SK-N-SH (cell line): ENCODE measurements at regions not wholly inside any gene's neighbourhood (a gene's known extent, or its start where the extent isn't known, plus 50 kb on each side); places are given as distances from the start of the nearest gene placed in this dataset.

Experiments
- CTCF ChIA-PET: fragments of 300-600, 350-600 bp; formaldehyde crosslinking; extraction: SDS; loops from one replicate; lab custom pipeline; 2021; lab: Yijun Ruan, JAX
- POLR2A ChIA-PET: fragments of 350-600 bp; sonication (Branson Sonifier 250); formaldehyde crosslinking; extraction: SDS; loops from one replicate; lab custom pipeline; 2020; ENCODE audit warnings: antibody characterized with exemption, inconsistent platforms; lab: Yijun Ruan, JAX
- DNase-seq: peaks from one replicate; pipeline ENCODE4 v3.0.0; 2012
- H2AFZ ChIP-seq: fragments of 200-600 bp; sonication (generic); 2 replicates; pipeline ENCODE4 v1.8.1; 2016; ENCODE audit warnings: antibody characterized with exemption, mild to moderate bottlenecking, low read depth
- H3F3A ChIP-seq: fragments of 200-600 bp; sonication (generic); replicated peaks from 2 replicates; pipeline ENCODE3; 2016; ENCODE audit warnings: antibody characterized with exemption, mild to moderate bottlenecking; ENCODE audit not compliant: insufficient read depth
- H3K27ac ChIP-seq, 2 experiments: fragments of 200-500 bp in 1 of 2; fragments of 200-600 bp in 1 of 2; sonication (Bioruptor generic) in 1 of 2; sonication (generic), shearing (Covaris generic) in 1 of 2; 2 replicates each; pipeline versions ENCODE4 v1.5.1 to v1.6.1; 2014 to 2016; ENCODE audit warnings: low read depth in 2 of 2, inconsistent platforms in 1 of 2, low read length in 1 of 2, mild to moderate bottlenecking in 1 of 2, mixed read lengths in 1 of 2
- H3K27me3 ChIP-seq: fragments of 200-600 bp; sonication (generic), shearing (Covaris generic); 2 replicates; pipeline ENCODE4 v1.6.1; 2016; ENCODE audit warnings: mixed run types; ENCODE audit not compliant: insufficient read depth
- H3K36me3 ChIP-seq, 2 experiments: fragments of 200-500 bp in 1 of 2; fragments of 200-600 bp in 1 of 2; sonication (Bioruptor generic) in 1 of 2; sonication (generic) in 1 of 2; replicated peaks in 1 of 2; 2 replicates each; pipeline versions ENCODE3 to v1.5.1; 2014 to 2016; ENCODE audit warnings: low read length in 1 of 2, mild to moderate bottlenecking in 1 of 2; ENCODE audit not compliant: insufficient read depth in 2 of 2, control insufficient read depth in 1 of 2
- H3K4me1 ChIP-seq, 2 experiments: fragments of 200-500 bp in 1 of 2; fragments of 200-600 bp in 1 of 2; sonication (Bioruptor generic) in 1 of 2; sonication (generic), shearing (Covaris generic) in 1 of 2; 2 replicates each; pipeline versions ENCODE4 v1.5.1 to v1.6.1; 2014 to 2016; ENCODE audit warnings: low read depth in 1 of 2, low read length in 1 of 2, mixed run types in 1 of 2; ENCODE audit not compliant: insufficient read depth in 2 of 2, control insufficient read depth in 1 of 2
- H3K4me2 ChIP-seq: fragments of 200-600 bp; sonication (generic), shearing (Covaris generic); 2 replicates; pipeline ENCODE4 v1.6.1; 2017; ENCODE audit warnings: mixed run types
- H3K4me3 ChIP-seq, 2 experiments: fragments of 200-500 bp in 1 of 2; fragments of 200-600 bp in 1 of 2; sonication (Bioruptor generic) in 1 of 2; sonication (generic), shearing (Covaris generic) in 1 of 2; 2 replicates each; pipeline versions ENCODE4 v1.5.1 to v1.8.1; 2014 to 2016; ENCODE audit warnings: low read depth in 2 of 2, inconsistent platforms in 1 of 2, low read length in 1 of 2, mild to moderate bottlenecking in 1 of 2, mixed read lengths in 1 of 2, moderate library complexity in 1 of 2
- H3K79me2 ChIP-seq: fragments of 200-600 bp; sonication (generic); 2 replicates; pipeline ENCODE4 v1.8.1; 2017; ENCODE audit warnings: mild to moderate bottlenecking; ENCODE audit not compliant: insufficient read depth
- H3K9ac ChIP-seq: fragments of 200-600 bp; sonication (generic); 2 replicates; pipeline ENCODE4 v1.6.1; 2017; ENCODE audit warnings: mixed run types
- H3K9me2 ChIP-seq: fragments of 200-600 bp; sonication (generic); 2 replicates; pipeline ENCODE4 v1.6.1; 2017; ENCODE audit warnings: mixed run types
- H3K9me3 ChIP-seq: fragments of 200-600 bp; sonication (generic); 2 replicates; pipeline ENCODE4 v1.6.1; 2017; ENCODE audit warnings: mixed run types, mild to moderate bottlenecking, moderate library complexity
- H4K20me1 ChIP-seq: fragments of 200-600 bp; sonication (generic); 2 replicates; pipeline ENCODE4 v1.6.1; 2017; ENCODE audit warnings: mild to moderate bottlenecking, mixed run types; ENCODE audit not compliant: insufficient read depth
- FOXJ3 ChIP-seq: sonication (generic); formaldehyde crosslinking; IDR thresholded peaks from 2 replicates; pipeline ENCODE4 v1.5.1; 2020; ENCODE audit warnings: mild to moderate bottlenecking, missing genetic modification reagents
- GABPA ChIP-seq: IDR thresholded peaks from 2 replicates; pipeline ENCODE4 v1.4.0; 2012; ENCODE audit warnings: low read depth, mild to moderate bottlenecking
- MXI1 ChIP-seq: IDR thresholded peaks from 2 replicates; pipeline ENCODE4 v1.6.1; 2012; ENCODE audit warnings: mild to moderate bottlenecking, low read depth, low read length, improper control_type of control experiment
- NFIC ChIP-seq: IDR thresholded peaks from 2 replicates; pipeline ENCODE4 v1.4.0; 2012; ENCODE audit warnings: borderline replicate concordance
- POLR2AphosphoS5 ChIP-seq: IDR thresholded peaks from 2 replicates; pipeline ENCODE4 v1.6.1; 2012; ENCODE audit warnings: low read depth, low read length
- RAD21 ChIP-seq: IDR thresholded peaks from 2 replicates; pipeline ENCODE4 v1.6.1; 2012; ENCODE audit warnings: mild to moderate bottlenecking, low read length
- RFX5 ChIP-seq: IDR thresholded peaks from 2 replicates; pipeline ENCODE4 v1.6.1; 2012; ENCODE audit warnings: mild to moderate bottlenecking, improper control_type of control experiment, low read length
- SIN3A ChIP-seq: IDR thresholded peaks from 2 replicates; pipeline ENCODE4 v1.6.1; 2012; ENCODE audit warnings: low read depth, mild to moderate bottlenecking, low read length, moderate library complexity, borderline replicate concordance
- SMC3 ChIP-seq: IDR thresholded peaks from 2 replicates; pipeline ENCODE4 v1.6.1; 2012; ENCODE audit warnings: low read depth, low read length, improper control_type of control experiment
- TAF1 ChIP-seq: IDR thresholded peaks from 2 replicates; pipeline ENCODE4 v1.6.1; 2012; ENCODE audit warnings: low read depth, mild to moderate bottlenecking, low read length, moderate library complexity, borderline replicate concordance
- TCF12 ChIP-seq: IDR thresholded peaks from 2 replicates; pipeline ENCODE4 v1.4.0; 2012
- TEAD4 ChIP-seq: IDR thresholded peaks from 2 replicates; pipeline ENCODE4 v1.4.0; 2012; ENCODE audit warnings: mild to moderate bottlenecking, borderline replicate concordance; ENCODE audit not compliant: insufficient read depth
- USF2 ChIP-seq: fragments of 150-350 bp; IDR thresholded peaks from 2 replicates; pipeline ENCODE4 v1.6.1; 2017; ENCODE audit warnings: antibody characterized with exemption, low read length, low read depth, borderline replicate concordance
- ZBTB33 ChIP-seq: IDR thresholded peaks from 2 replicates; pipeline ENCODE4 v1.4.0; 2012; ENCODE audit warnings: low read depth, borderline replicate concordance
- WGBS: methylation state at CpG from one replicate; pipeline ENCODE4 v1.1.6; 2017; ENCODE audit warnings: low lambda C conversion rate; 5-methylcytosine and 5-hydroxymethylcytosine counted together
- TF ChIP-seq, protein P1 (sequence below): fragments of 200-600 bp; sonication (generic); IDR thresholded peaks from 2 replicates; pipeline ENCODE4 v1.6.1; 2017; ENCODE audit warnings: antibody characterized with exemption, mild to moderate bottlenecking, moderate library complexity
- TF ChIP-seq, protein P2 (sequence below): IDR thresholded peaks from 2 replicates; pipeline ENCODE4; 2012

DNA sequence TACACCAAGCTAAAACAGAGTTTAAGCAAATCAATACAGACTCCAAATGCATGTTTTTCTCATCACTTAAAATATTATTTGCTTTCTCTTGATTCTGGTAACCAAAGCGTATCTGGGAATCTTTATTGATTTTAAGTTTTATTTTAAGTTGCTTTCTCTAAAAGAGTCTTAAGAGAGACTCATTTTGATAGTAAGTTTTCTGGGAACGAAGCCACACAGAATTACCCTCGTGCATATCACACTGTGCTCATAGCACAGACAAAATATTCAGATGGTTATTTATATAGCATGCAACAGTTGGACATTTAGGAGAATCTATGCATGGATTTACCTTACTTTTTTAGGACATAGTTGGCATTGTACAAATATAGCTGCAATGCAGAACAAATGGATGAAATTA, 597.5 kb upstream of the NRXN1 start:
- DNase-seq: no peak
- H2AFZ ChIP-seq: no peak overlapping the region
- no peaks in the 10 kb centered on the region for H3K9me2 ChIP-seq
- POLR2A ChIA-PET: no interaction called here
- H4K20me1 ChIP-seq: no peaks in the 10 kb centered on the region
- no peak overlapping the region for H3K27ac ChIP-seq
- no peak overlapping the region for H3K9ac ChIP-seq
- no peak for TF ChIP-seq SMC3
- no peak for TF ChIP-seq POLR2AphosphoS5
- H3K36me3 ChIP-seq: no peaks in the 10 kb centered on the region
- no peaks in the 10 kb centered on the region for H3K9me3 ChIP-seq
- H3F3A ChIP-seq: no peaks in the 10 kb centered on the region
- H3K79me2 ChIP-seq: no peaks in the 10 kb centered on the region
- no peaks in the 10 kb centered on the region for H3K27me3 ChIP-seq
- H3K4me1 ChIP-seq: no peaks in the 10 kb centered on the region
- H3K4me3 ChIP-seq: no peak overlapping the region
- no peak overlapping the region for H3K4me2 ChIP-seq
- WGBS: 11% methylated on average over 3 of the region's 3 CpGs
- CTCF ChIA-PET: no interaction called here

GRCh38 chr2:51628917-51629316, 597.0 kb upstream of the NRXN1 start:
- H3K27me3 ChIP-seq: no peaks in the 10 kb centered on the region
- H3K9me2 ChIP-seq: no peaks in the 10 kb centered on the region
- no peak overlapping the region for H3K9ac ChIP-seq
- no peak overlapping the region for H3K4me2 ChIP-seq
- H4K20me1 ChIP-seq: no peaks in the 10 kb centered on the region
- H3K27ac ChIP-seq: no peak overlapping the region
- no peaks in the 10 kb centered on the region for H3K79me2 ChIP-seq
- no peaks in the 10 kb centered on the region for H3K4me1 ChIP-seq
- TF ChIP-seq FOXJ3 (CRISPR knock-in tag): no peak
- no peak for TF ChIP-seq RFX5
- TF ChIP-seq GABPA: no peak
- TF ChIP-seq USF2: no peak
- no peak for TF ChIP-seq MXI1
- no peak for TF ChIP-seq TCF12
- no peak for TF ChIP-seq NFIC
- TF ChIP-seq, protein P1, sequence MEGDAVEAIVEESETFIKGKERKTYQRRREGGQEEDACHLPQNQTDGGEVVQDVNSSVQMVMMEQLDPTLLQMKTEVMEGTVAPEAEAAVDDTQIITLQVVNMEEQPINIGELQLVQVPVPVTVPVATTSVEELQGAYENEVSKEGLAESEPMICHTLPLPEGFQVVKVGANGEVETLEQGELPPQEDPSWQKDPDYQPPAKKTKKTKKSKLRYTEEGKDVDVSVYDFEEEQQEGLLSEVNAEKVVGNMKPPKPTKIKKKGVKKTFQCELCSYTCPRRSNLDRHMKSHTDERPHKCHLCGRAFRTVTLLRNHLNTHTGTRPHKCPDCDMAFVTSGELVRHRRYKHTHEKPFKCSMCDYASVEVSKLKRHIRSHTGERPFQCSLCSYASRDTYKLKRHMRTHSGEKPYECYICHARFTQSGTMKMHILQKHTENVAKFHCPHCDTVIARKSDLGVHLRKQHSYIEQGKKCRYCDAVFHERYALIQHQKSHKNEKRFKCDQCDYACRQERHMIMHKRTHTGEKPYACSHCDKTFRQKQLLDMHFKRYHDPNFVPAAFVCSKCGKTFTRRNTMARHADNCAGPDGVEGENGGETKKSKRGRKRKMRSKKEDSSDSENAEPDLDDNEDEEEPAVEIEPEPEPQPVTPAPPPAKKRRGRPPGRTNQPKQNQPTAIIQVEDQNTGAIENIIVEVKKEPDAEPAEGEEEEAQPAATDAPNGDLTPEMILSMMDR: no peak
- TF ChIP-seq, protein P2, sequence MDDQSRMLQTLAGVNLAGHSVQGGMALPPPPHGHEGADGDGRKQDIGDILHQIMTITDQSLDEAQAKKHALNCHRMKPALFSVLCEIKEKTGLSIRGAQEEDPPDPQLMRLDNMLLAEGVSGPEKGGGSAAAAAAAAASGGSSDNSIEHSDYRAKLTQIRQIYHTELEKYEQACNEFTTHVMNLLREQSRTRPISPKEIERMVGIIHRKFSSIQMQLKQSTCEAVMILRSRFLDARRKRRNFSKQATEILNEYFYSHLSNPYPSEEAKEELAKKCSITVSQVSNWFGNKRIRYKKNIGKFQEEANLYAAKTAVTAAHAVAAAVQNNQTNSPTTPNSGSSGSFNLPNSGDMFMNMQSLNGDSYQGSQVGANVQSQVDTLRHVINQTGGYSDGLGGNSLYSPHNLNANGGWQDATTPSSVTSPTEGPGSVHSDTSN: no peak
- no peak for TF ChIP-seq TAF1
- no peak for TF ChIP-seq TEAD4
- TF ChIP-seq RAD21: no peak
- TF ChIP-seq SIN3A: no peak
- no peak for TF ChIP-seq ZBTB33
- H3F3A ChIP-seq: no peaks in the 10 kb centered on the region
- ChIA-PET POLR2A (no interaction called here), CTCF (no interaction called here)
- DNase-seq: no peak
- no peaks in the 10 kb centered on the region for H3K9me3 ChIP-seq
- H2AFZ ChIP-seq: no peak overlapping the region
- H3K4me3 ChIP-seq: no peak overlapping the region
- H3K36me3 ChIP-seq: no peaks in the 10 kb centered on the region
- 8% methylated on average over 3 of the region's 3 CpGs for WGBS
